ENCODE measurements at regions not wholly inside any gene's neighbourhood (a gene's known extent, or its start where the extent isn't known, plus 50 kb on each side); places are given as distances from the start of the nearest gene placed in this dataset.

DNA sequence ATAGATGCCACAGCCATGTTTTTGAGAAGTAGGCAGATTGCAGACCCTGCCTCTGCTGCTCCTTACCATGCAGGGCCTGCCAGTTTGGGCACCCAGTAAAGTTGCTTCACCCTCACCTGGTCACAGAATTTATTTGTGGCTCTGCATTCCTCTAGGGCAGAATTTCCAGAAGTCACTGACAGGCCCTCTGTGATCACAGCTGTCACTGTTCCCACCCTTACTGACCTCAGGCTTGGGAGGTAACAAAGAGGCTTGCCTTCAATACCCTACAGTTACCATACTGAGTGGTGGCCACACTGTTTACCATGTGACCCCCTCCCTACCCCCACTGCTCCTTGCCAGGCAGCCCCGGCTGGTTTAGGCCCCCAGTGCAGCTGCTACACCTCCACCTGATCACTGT, 375.1 kb downstream of the SH3BGRL start:
- no peaks in the 10 kb centered on the region for H3K9me3 ChIP-seq (ENCODE audit: low read length)
- H3K79me2 ChIP-seq (replicated peaks; ENCODE audit: insufficient read depth, low read length) = no peaks in the 10 kb centered on the region
- H3K27me3 ChIP-seq (ENCODE audit: insufficient read depth, low read depth, low read length) = no peaks in the 10 kb centered on the region
- H3K4me2 ChIP-seq (ENCODE audit: low read length) = no peak overlapping the region
- TF ChIP-seq, protein P1, sequence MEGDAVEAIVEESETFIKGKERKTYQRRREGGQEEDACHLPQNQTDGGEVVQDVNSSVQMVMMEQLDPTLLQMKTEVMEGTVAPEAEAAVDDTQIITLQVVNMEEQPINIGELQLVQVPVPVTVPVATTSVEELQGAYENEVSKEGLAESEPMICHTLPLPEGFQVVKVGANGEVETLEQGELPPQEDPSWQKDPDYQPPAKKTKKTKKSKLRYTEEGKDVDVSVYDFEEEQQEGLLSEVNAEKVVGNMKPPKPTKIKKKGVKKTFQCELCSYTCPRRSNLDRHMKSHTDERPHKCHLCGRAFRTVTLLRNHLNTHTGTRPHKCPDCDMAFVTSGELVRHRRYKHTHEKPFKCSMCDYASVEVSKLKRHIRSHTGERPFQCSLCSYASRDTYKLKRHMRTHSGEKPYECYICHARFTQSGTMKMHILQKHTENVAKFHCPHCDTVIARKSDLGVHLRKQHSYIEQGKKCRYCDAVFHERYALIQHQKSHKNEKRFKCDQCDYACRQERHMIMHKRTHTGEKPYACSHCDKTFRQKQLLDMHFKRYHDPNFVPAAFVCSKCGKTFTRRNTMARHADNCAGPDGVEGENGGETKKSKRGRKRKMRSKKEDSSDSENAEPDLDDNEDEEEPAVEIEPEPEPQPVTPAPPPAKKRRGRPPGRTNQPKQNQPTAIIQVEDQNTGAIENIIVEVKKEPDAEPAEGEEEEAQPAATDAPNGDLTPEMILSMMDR (IDR thresholded peaks at IDR 0.05; ENCODE audit: poor library complexity, severe bottlenecking) = no peak
- no peak for TF ChIP-seq TAF1 (IDR thresholded peaks at IDR 0.05; ENCODE audit: low read depth)
- TF ChIP-seq EP300 (conservative IDR thresholded peaks at IDR 0.05; ENCODE audit: poor library complexity, severe bottlenecking) = no peak
- no peak for TF ChIP-seq REST (IDR thresholded peaks at IDR 0.05; ENCODE audit: borderline replicate concordance)
- no peak for TF ChIP-seq EZH2 (IDR thresholded peaks at IDR 0.05; ENCODE audit: borderline replicate concordance, insufficient read depth, low read length, poor library complexity, severe bottlenecking)
- TF ChIP-seq POLR2AphosphoS5 (IDR thresholded peaks at IDR 0.05) = no peak
- TF ChIP-seq RAD21 (conservative IDR thresholded peaks at IDR 0.05) = no peak
- no peak for TF ChIP-seq SMC3 (conservative IDR thresholded peaks at IDR 0.05; ENCODE audit: poor library complexity)
- no peak for TF ChIP-seq MXI1 (conservative IDR thresholded peaks at IDR 0.05; ENCODE audit: poor library complexity, severe bottlenecking)
- H3F3A ChIP-seq (ENCODE audit: insufficient read depth, low read length, poor library complexity, severe bottlenecking) = no peaks in the 10 kb centered on the region
- H2AFZ ChIP-seq (ENCODE audit: low read depth, low read length) = no peak overlapping the region
- no peak overlapping the region for H3K27ac ChIP-seq (ENCODE audit: low read length)
- H3K4me3 ChIP-seq (ENCODE audit: low read length) = no peak overlapping the region
- H3K9ac ChIP-seq (ENCODE audit: low read length) = no peak overlapping the region
- no peaks in the 10 kb centered on the region for H3K36me3 ChIP-seq (ENCODE audit: insufficient read depth, low read length)
- no peaks in the 10 kb centered on the region for H3K9me2 ChIP-seq (ENCODE audit: insufficient read depth, low read length)
- no peaks in the 10 kb centered on the region for H4K20me1 ChIP-seq (ENCODE audit: insufficient read depth)

DNA sequence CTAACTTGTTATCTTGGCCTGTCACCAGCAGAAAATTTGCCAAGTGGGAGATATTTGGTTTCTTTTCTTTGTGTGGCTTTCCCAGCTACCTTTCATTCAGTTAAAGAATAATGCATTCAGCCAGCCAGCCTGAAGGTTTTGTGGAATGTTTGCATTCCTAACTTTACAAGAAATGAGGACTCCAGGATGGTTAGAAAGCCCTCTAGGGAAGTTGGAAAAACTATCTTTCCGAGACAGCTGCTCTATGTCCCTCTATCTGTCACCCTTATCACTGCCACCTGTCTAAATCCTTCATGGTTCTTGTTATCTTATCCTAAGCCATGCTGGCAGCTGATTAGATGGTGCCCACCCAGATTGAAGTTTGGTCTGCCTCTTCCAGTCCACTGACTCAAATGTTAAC, 384.2 kb downstream of the SH3BGRL start:
- Histone ChIP-seq H2AFZ (ENCODE audit: low read depth, low read length) (no peak overlapping the region), H3K79me2 (replicated peaks; ENCODE audit: insufficient read depth, low read length) (no peaks in the 10 kb centered on the region), H3K4me2 (ENCODE audit: low read length) (no peak overlapping the region), H4K20me1 (ENCODE audit: insufficient read depth) (no peaks in the 10 kb centered on the region), H3K4me3 (ENCODE audit: low read length) (no peak overlapping the region), H3K9me2 (ENCODE audit: insufficient read depth, low read length) (no peaks in the 10 kb centered on the region), H3K27ac (ENCODE audit: low read length) (no peak overlapping the region), H3K27me3 (ENCODE audit: insufficient read depth, low read depth, low read length) (no peaks in the 10 kb centered on the region), H3F3A (ENCODE audit: insufficient read depth, low read length, poor library complexity, severe bottlenecking) (no peaks in the 10 kb centered on the region), H3K9me3 (ENCODE audit: low read length) (no peaks in the 10 kb centered on the region), H3K36me3 (ENCODE audit: insufficient read depth, low read length) (no peaks in the 10 kb centered on the region), H3K9ac (ENCODE audit: low read length) (no peak overlapping the region)
- TF ChIP-seq SMC3 (conservative IDR thresholded peaks at IDR 0.05; ENCODE audit: poor library complexity) (no peak), TAF1 (IDR thresholded peaks at IDR 0.05; ENCODE audit: low read depth) (no peak), POLR2AphosphoS5 (IDR thresholded peaks at IDR 0.05) (no peak)

DNA sequence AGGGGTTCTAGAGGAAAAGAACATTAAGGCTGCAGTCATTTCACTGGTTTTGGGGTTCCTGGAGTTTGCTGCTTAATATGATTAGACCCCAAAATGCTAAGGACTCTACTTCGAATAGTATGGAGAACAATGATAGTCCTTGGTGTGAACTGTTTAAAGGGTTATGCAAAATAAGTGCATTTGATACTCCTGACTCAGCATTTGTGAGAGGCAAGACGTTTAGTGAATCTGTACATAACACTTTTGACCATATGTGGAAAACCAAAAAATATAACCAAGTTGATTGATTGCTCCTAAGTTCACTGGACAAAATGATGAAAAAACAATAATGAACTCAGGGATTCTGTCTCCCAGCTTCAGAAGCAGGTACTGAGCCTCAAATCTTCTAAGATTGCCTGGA, 414.1 kb downstream of the SH3BGRL start:
- Histone ChIP-seq H3K27me3 (ENCODE audit: insufficient read depth, low read depth, low read length) (no peaks in the 10 kb centered on the region), H3K4me3 (ENCODE audit: low read length) (no peak overlapping the region), H3K27ac (ENCODE audit: low read length) (no peak overlapping the region), H3F3A (ENCODE audit: insufficient read depth, low read length, poor library complexity, severe bottlenecking) (no peaks in the 10 kb centered on the region), H4K20me1 (ENCODE audit: insufficient read depth) (no peaks in the 10 kb centered on the region), H3K9me3 (ENCODE audit: low read length) (no peaks in the 10 kb centered on the region), H3K79me2 (replicated peaks; ENCODE audit: insufficient read depth, low read length) (no peaks in the 10 kb centered on the region), H3K36me3 (ENCODE audit: insufficient read depth, low read length) (no peaks in the 10 kb centered on the region), H3K9me2 (ENCODE audit: insufficient read depth, low read length) (no peaks in the 10 kb centered on the region), H3K4me2 (ENCODE audit: low read length) (no peak overlapping the region), H3K9ac (ENCODE audit: low read length) (no peak overlapping the region), H2AFZ (ENCODE audit: low read depth, low read length) (no peak overlapping the region)
- TF ChIP-seq TAF1 (IDR thresholded peaks at IDR 0.05; ENCODE audit: low read depth) (no peak), EZH2 (IDR thresholded peaks at IDR 0.05; ENCODE audit: borderline replicate concordance, insufficient read depth, low read length, poor library complexity, severe bottlenecking) (no peak), SMC3 (conservative IDR thresholded peaks at IDR 0.05; ENCODE audit: poor library complexity) (no peak), RAD21 (conservative IDR thresholded peaks at IDR 0.05) (no peak), EP300 (conservative IDR thresholded peaks at IDR 0.05; ENCODE audit: poor library complexity, severe bottlenecking) (no peak)
- TF ChIP-seq, protein P1 (IDR thresholded peaks at IDR 0.05; ENCODE audit: poor library complexity, severe bottlenecking) = no peak
